ENCODE measurements at regions not wholly inside any gene's neighbourhood (a gene's known extent, or its start where the extent isn't known, plus 50 kb on each side); places are given as distances from the start of the nearest gene placed in this dataset.
"Not testable (repeated sequence)": the region's sequence is repeated elsewhere in the genome, so short reads cannot be mapped to it uniquely, and the experiment has no call there.

DNA sequence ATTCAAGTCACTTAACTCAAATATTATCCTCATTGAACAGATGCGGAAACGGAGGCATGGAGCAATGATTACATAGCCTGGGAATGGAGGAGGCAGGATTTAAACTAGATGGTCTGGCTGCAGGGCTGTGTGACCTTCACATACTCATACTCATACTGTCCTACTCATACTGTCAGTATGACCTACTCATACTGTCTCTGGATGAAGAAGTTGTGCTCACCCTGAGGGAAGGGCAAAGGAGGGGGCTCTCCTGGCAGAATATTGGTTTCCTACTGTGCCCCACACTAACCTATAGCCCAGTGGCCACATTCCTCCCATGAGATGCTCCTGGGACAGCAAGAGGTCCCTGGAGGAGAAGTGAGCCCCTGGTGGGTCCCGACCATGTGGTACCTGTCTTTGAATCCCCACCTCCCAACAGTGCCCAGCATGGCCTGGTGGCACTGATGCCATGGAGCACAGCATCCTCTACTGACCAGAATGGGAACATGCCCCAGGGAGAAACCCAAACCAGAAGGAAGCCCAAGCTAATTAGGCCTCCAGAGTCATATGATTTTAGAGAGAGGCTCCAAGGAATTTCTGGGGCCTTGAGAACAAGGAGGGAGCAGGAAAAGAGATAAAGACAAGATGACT is 197.3 kb upstream of the SDK2 start:
- DNase-seq (ENCODE audit: low read depth in 1 of 2, low spot score in 1 of 2) = no peak

DNA sequence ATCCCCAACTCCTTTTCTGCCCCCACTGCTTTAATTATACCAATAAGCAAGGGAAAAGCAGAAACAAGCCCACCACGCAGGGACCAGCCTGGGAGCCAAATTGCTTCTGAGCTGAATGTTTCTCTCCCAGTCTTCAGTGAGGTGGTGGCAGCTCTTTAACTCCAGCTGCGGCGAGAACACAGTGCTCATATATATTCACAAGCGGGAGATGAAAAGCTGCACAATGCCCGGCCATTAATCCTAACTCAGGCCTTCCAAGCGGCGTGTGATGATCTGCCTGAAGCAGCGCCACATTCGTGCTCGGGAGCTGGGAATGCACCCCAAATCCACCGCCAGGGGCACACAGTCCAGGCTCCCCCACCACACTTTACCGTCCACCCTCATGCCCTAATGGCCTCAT is 203.7 kb upstream of the SDK2 start:
- DNase-seq (ENCODE audit: low read depth in 1 of 2, low spot score in 1 of 2) = no peak

DNA sequence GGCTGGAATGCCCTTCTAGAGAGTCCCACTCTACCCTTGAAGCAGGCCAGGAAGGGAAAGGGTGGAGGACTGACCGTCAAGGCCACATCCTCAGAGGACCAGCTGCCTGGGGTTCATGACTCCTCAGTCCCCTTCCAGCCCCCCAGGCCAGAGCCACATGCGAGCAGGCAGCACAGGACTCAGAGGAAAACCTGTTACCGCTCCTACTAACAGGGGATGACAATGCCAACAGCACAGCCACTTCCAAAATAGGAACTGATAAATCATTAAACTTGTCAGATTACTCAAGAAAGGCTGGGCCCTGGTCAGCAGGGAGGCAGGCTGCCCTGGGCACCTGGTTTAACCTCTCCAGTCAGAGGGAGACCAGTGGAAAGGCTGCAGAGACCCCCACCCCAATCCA is 206.2 kb upstream of the SDK2 start:
- DNase-seq (ENCODE audit: low read depth in 1 of 2, low spot score in 1 of 2) = no peak

- DNase-seq (ENCODE audit: low read depth in 1 of 2, low spot score in 1 of 2) = no peak
Observed at GRCh38 chr17:73851091-73851490, 206.8 kb upstream of the SDK2 start.

DNA sequence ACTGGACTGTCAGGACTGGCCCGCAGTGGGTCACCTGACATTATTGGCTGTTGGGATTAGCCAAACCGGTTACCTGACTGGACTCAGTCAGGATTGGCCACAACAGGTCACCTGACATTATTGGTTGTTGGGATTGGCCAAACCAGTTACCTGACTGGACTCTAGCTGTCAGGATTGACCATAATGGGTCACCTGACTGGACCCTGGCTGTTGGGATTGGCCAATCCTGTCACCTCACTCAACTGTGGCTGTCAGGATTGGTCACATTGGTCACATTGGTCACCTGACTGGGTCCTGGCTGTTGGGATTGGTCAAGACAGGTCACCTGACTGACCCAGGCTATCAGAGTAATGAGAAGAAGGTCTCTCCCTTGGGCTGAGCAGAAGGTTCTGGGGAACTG is 207.7 kb upstream of the SDK2 start:
- DNase-seq (ENCODE audit: low read depth in 1 of 2, low spot score in 1 of 2) = no peak

GRCh38 chr17:73855720-73856333 is 211.6 kb upstream of the SDK2 start:
- no peak for DNase-seq (ENCODE audit: low read depth in 1 of 2, low spot score in 1 of 2)

DNA sequence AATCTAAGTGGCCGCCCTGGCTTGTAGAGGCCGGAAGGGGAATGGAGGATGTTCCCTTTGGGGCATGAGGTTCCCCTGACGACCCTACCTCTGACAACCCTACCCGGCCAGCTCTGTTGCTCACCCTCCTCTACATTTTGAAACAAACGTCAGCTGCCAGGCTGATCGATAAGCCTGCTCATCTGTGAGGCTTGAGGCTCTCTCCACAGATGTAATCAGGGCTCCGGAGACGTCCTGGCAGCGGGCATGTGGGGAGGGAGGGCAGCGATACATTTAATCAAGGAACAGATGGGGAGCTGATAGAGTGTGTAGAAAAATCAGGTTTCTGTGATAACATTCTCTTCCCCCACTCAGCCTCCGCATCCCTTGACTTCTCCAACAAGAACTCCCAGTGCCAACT is 212.3 kb upstream of the SDK2 start:
- no peak for DNase-seq (ENCODE audit: low read depth in 1 of 2, low spot score in 1 of 2)

- DNase-seq (ENCODE audit: low read depth in 1 of 2, low spot score in 1 of 2) = not testable (repeated sequence)
Observed at GRCh38 chr17:73859439-73860008, 215.3 kb upstream of the SDK2 start.

- no peak for DNase-seq (ENCODE audit: low read depth in 1 of 2, low spot score in 1 of 2)
Observed at GRCh38 chr17:73861543-73861942, 217.3 kb upstream of the SDK2 start.

GRCh38 chr17:73863761-73864535 is 219.7 kb upstream of the SDK2 start:
- no peak for DNase-seq (ENCODE audit: low read depth in 1 of 2, low spot score in 1 of 2)

DNA sequence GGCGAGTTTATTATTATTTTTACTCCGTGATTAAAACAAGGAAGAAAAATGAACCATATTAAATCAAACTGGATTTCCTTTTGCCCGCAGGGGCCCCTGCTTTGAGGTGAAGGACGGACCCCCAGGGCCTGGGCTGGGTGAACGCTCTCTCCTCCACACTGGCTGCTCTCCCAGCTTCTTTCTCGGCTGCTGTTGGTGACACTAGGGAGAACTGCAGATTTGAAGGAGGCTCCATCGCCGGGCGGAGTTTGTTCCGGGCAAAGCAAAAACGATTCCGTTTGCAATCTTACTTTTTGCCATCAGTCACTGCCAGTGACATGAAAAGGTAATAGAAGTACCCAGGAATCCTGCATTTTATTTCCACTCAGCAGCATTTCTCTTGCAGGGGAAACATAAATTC is 221.6 kb upstream of the SDK2 start:
- no peak for DNase-seq (ENCODE audit: low read depth in 1 of 2, low spot score in 1 of 2)

- no peak for DNase-seq (ENCODE audit: low read depth in 1 of 2, low spot score in 1 of 2)
Observed at GRCh38 chr17:73867056-73867455, 222.8 kb upstream of the SDK2 start.

- no peak for DNase-seq (ENCODE audit: low read depth in 1 of 2, low spot score in 1 of 2)
Observed at GRCh38 chr17:73870068-73870467, 225.8 kb upstream of the SDK2 start.

- no peak for DNase-seq (ENCODE audit: low read depth in 1 of 2, low spot score in 1 of 2)
Observed at GRCh38 chr17:73870473-73870872, 226.2 kb upstream of the SDK2 start.

GRCh38 chr17:73872816-73873215 is 228.6 kb upstream of the SDK2 start:
- no peak for DNase-seq (ENCODE audit: low read depth in 1 of 2, low spot score in 1 of 2)

- DNase-seq (ENCODE audit: low read depth in 1 of 2, low spot score in 1 of 2) = no peak
Observed at GRCh38 chr17:73874008-73874720, 229.9 kb upstream of the SDK2 start.

DNA sequence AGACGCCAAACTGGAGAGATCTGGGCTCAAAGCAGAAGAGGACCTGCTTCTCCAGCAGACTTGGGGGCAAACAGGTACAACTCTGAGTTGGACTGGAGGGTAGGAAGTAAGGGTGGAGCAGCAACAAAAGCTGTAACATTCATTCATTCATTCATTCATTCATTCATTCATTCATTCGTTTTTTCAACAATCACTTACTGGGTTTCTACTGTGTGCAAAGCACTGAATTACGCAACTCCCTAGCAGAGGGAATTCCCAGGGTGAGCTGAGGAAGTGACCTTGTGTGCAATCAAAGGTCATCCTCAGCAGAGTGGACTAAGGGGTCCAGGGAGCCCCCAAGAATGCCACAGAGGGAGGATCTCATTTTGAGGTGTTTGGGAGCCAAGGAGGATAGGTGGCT is 231.1 kb upstream of the SDK2 start:
- no peak for DNase-seq (ENCODE audit: low read depth in 1 of 2, low spot score in 1 of 2)

DNA sequence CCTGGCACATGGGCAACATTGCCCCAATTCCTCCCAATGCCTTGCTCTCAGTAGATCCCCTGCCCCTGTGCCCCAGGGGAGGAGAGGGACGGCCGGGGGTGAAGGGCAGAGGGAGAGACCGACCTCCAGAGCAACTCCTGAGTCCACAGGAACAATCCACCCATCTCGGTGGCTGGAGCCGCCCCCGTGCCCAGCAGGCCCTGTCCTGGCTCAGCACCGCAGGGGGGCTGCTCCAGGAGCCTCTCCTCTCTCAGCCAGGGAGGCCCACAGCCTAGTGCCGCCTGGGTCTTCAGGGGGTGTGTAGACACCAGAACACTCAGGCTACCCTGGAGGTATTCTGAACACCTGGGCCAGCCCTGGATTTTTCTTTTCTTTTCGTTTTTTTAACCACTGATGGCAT is 233.7 kb upstream of the SDK2 start:
- no peak for DNase-seq (ENCODE audit: low read depth in 1 of 2, low spot score in 1 of 2)

GRCh38 chr17:73878923-73879322 is 234.7 kb upstream of the SDK2 start:
- no peak for DNase-seq (ENCODE audit: low read depth in 1 of 2, low spot score in 1 of 2)

- no peak for DNase-seq (ENCODE audit: low read depth in 1 of 2, low spot score in 1 of 2)
Observed at GRCh38 chr17:73879987-73880386, 235.7 kb upstream of the SDK2 start.

- DNase-seq (ENCODE audit: low read depth in 1 of 2, low spot score in 1 of 2) = no peak
Observed at GRCh38 chr17:73882590-73882989, 238.3 kb upstream of the SDK2 start.

DNA sequence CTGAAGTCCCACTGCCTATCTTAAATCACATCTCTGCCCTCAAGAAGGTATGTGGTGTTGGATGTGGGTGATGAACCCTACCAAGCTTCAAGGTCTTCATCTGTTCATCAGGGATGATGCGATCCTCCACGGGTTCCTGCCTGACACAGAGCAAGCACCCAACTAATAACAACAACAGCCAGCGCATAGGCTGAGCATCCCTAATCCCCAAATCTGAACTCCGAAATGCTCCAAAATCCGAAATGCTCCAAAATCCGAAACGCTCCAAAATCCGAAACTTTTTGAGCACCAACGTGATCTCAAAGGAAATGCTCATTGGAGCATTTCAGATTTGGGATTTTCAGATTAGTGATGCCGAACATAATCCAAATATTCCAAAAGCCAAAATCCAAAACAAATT is 238.9 kb upstream of the SDK2 start:
- no peak for DNase-seq (ENCODE audit: low read depth in 1 of 2, low spot score in 1 of 2)

Data from activated CD4-positive, alpha-beta T cell treated with anti-CD3 and anti-CD28 coated beads, Interleukin-2, amount 50 U/mL, for 24 hours (primary cell).